GM23338 (cell line): ENCODE measurements at regions not wholly inside any gene's neighbourhood (a gene's known extent, or its start where the extent isn't known, plus 50 kb on each side); places are given as distances from the start of the nearest gene placed in this dataset.

Experiments used
- ATAC-seq: fragments of 200-7000 bp; cut with Tn5 transposase; 3 replicates; pipeline ENCODE4 v1.9.1; 2020
- DNase-seq: peaks from one replicate; pipeline ENCODE4 v3.0.0-alpha.2; 2015; ENCODE audit warnings: low spot score
- H2AFZ ChIP-seq: fragments of 200-600 bp; sonication (generic); 2 replicates; pipeline ENCODE4 v1.8.0; 2016; ENCODE audit warnings: antibody characterized with exemption, mild to moderate bottlenecking, moderate library complexity
- H3F3A ChIP-seq: fragments of 200-600 bp; sonication (generic); replicated peaks from 2 replicates; pipeline ENCODE4 v1.8.0; 2017; ENCODE audit warnings: antibody characterized with exemption, mixed run types, low read depth
- H3K27ac ChIP-seq: fragments of 200-600 bp; sonication (generic); 2 replicates; pipeline ENCODE4 v1.6.1; 2016; ENCODE audit warnings: low read depth
- H3K27me3 ChIP-seq: fragments of 200-600 bp; sonication (generic); 2 replicates; pipeline ENCODE4 v1.8.0; 2016; ENCODE audit warnings: mild to moderate bottlenecking, mixed run types, moderate library complexity; ENCODE audit not compliant: insufficient read depth
- H3K36me3 ChIP-seq: fragments of 200-600 bp; sonication (generic); 2 replicates; pipeline ENCODE4 v1.8.0; 2016; ENCODE audit warnings: mild to moderate bottlenecking; ENCODE audit not compliant: insufficient read depth
- H3K4me1 ChIP-seq: fragments of 200-600 bp; sonication (generic); 2 replicates; pipeline ENCODE4 v1.8.0; 2016; ENCODE audit warnings: mild to moderate bottlenecking, moderate library complexity; ENCODE audit not compliant: insufficient read depth
- H3K4me2 ChIP-seq: fragments of 200-600 bp; sonication (generic); 2 replicates; pipeline ENCODE4 v1.7.1; 2017; ENCODE audit warnings: mixed run types
- H3K4me3 ChIP-seq: fragments of 200-600 bp; sonication (generic); 2 replicates; pipeline ENCODE4 v1.6.1; 2016; ENCODE audit warnings: mixed run types
- H3K79me2 ChIP-seq: fragments of 200-600 bp; sonication (generic); replicated peaks from 2 replicates; pipeline ENCODE4 v1.8.0; 2017; ENCODE audit warnings: mild to moderate bottlenecking; ENCODE audit not compliant: insufficient read depth
- H3K9me2 ChIP-seq: fragments of 200-600 bp; sonication (generic); 2 replicates; pipeline ENCODE4 v1.8.0; 2017; ENCODE audit not compliant: insufficient read depth
- H4K20me1 ChIP-seq: fragments of 200-600 bp; sonication (generic); replicated peaks from 2 replicates; pipeline ENCODE4 v1.8.0; 2017; ENCODE audit warnings: mild to moderate bottlenecking; ENCODE audit not compliant: insufficient read depth
- H3K27ac Mint-ChIP-seq: 2 replicates; pipeline ENCODE4 v1.8.0; 2020; ENCODE audit warnings: inconsistent platforms, mild to moderate bottlenecking, moderate library complexity, mixed read lengths
- H3K27me3 Mint-ChIP-seq: 3 replicates; pipeline ENCODE4 v1.8.0; 2022; ENCODE audit warnings: low read depth, mild to moderate bottlenecking, moderate library complexity, mixed read lengths, inconsistent platforms; ENCODE audit not compliant: insufficient read depth, poor library complexity
- H3K36me3 Mint-ChIP-seq: 3 replicates; pipeline ENCODE4 v1.8.0; 2021; ENCODE audit warnings: low read depth, mild to moderate bottlenecking, inconsistent platforms, moderate library complexity, mixed read lengths
- H3K4me1 Mint-ChIP-seq: 3 replicates; pipeline ENCODE4 v1.8.0; 2020; ENCODE audit warnings: mild to moderate bottlenecking, inconsistent platforms, mixed read lengths
- H3K4me3 Mint-ChIP-seq: 3 replicates; pipeline ENCODE4 v1.8.0; 2021; ENCODE audit warnings: moderate library complexity, mild to moderate bottlenecking, inconsistent platforms, mixed read lengths
- H3K9me3 Mint-ChIP-seq: 3 replicates; pipeline ENCODE4 v1.8.0; 2020; ENCODE audit warnings: moderate library complexity, mild to moderate bottlenecking, inconsistent platforms, mixed read lengths
- CREB1 ChIP-seq: fragments of 250-450 bp; sonication (Bioruptor Pico); IDR thresholded peaks from 2 replicates; pipeline ENCODE4 v1.5.0; 2020; ENCODE audit warnings: low read depth, mild to moderate bottlenecking, moderate library complexity
- CTCF ChIP-seq, 2 experiments: fragments of 200-600 bp in 1 of 2; sonication (generic) in 1 of 2; conservative IDR thresholded peaks; 2 replicates each; pipeline versions ENCODE4 v1.5.1 to v1.6.1; 2016 to 2017; ENCODE audit warnings: antibody characterized with exemption in 2 of 2, low read depth in 2 of 2, mild to moderate bottlenecking in 2 of 2, moderate library complexity in 1 of 2
- EZH2 ChIP-seq: fragments of 200-600 bp; sonication (generic); IDR thresholded peaks from one replicate; pipeline ENCODE4 v1.8.0; 2017; ENCODE audit warnings: antibody characterized with exemption, mild to moderate bottlenecking, low read depth; ENCODE audit not compliant: unreplicated experiment
- EZH2phosphoT487 ChIP-seq: fragments of 200-600 bp; sonication (generic); IDR thresholded peaks from one replicate; pipeline ENCODE4 v1.8.1; 2018; ENCODE audit warnings: antibody characterized with exemption; ENCODE audit not compliant: unreplicated experiment
- JUNB ChIP-seq: IDR thresholded peaks from one replicate; pipeline ENCODE4 v1.6.1; 2016; ENCODE audit warnings: antibody characterized with exemption; ENCODE audit not compliant: unreplicated experiment
- NANOG ChIP-seq: IDR thresholded peaks from 2 replicates; pipeline ENCODE4 v1.6.1; 2016; ENCODE audit warnings: antibody characterized with exemption, borderline replicate concordance
- POLR2AphosphoS5 ChIP-seq: IDR thresholded peaks from 2 replicates; pipeline ENCODE4 v1.6.1; 2016; ENCODE audit warnings: antibody characterized with exemption, low read depth
- REST ChIP-seq: IDR thresholded peaks from one replicate; pipeline ENCODE4 v1.6.1; 2018; ENCODE audit warnings: antibody characterized with exemption; ENCODE audit not compliant: unreplicated experiment
- ZNF114 ChIP-seq: fragments of 250-450 bp; sonication (Bioruptor Pico); IDR thresholded peaks from 2 replicates; pipeline ENCODE4 v1.5.0; 2020; ENCODE audit warnings: mild to moderate bottlenecking, moderate library complexity

- Mint-ChIP-seq H3K27ac (no peak overlapping the region), H3K4me1 (no peaks in the 10 kb centered on the region), H3K4me3 (no peak overlapping the region), H3K9me3 (no peaks in the 10 kb centered on the region), H3K36me3 (no peaks in the 10 kb centered on the region), H3K27me3 (peaks cover 4% of the 10 kb centered on the region)
- Histone ChIP-seq H3K27ac (no peak overlapping the region), H2AFZ (no peak overlapping the region), H3K9me2 (0 out of 2 replicates have a peak, but pooled peaks cover under 1% of the 10 kb centered on the region), H3K36me3 (no peaks in the 10 kb centered on the region), H3K27me3 (no peaks in the 10 kb centered on the region), H3K4me1 (no peaks in the 10 kb centered on the region), H3K79me2 (no peaks in the 10 kb centered on the region), H3K4me2 (no peak overlapping the region), H3K4me3 (no peak overlapping the region), H3F3A (no peaks in the 10 kb centered on the region), H4K20me1 (no peaks in the 10 kb centered on the region)
- no peak for TF ChIP-seq POLR2AphosphoS5
- TF ChIP-seq CREB1 (CRISPR knock-in tag), result no peak
- TF ChIP-seq JUNB, result no peak
- no peak for TF ChIP-seq NANOG
- no peak for TF ChIP-seq EZH2phosphoT487
- no peak for TF ChIP-seq CTCF (conservative IDR thresholded peaks at IDR 0.05; ENCODE audit: low read depth in 2 of 2)
- no peak for TF ChIP-seq EZH2
- DNase-seq (no peak), ATAC-seq (no peak)
These were observed 149.8 kb downstream of the TSN start for GRCh38 chr2:121905201-121905600.

GRCh38 chr2:121906170-121906569 is 150.7 kb downstream of the TSN start:
- peaks cover 4% of the 10 kb centered on the region for H3K27me3 Mint-ChIP-seq
- no peaks in the 10 kb centered on the region for H4K20me1 ChIP-seq

GRCh38 chr2:121907928-121908327 is 152.5 kb downstream of the TSN start:
- Histone ChIP-seq H4K20me1 (no peaks in the 10 kb centered on the region), H3K27ac (no peak overlapping the region), H3K4me1 (no peaks in the 10 kb centered on the region; the same call in 1 of the 2 replicates), H2AFZ (peak overlapping the region; percentile 88), H3K9me2 (0 out of 2 replicates have a peak, but pooled peaks cover 4% of the 10 kb centered on the region), H3K27me3 (no peaks in the 10 kb centered on the region), H3K79me2 (no peaks in the 10 kb centered on the region), H3K4me2 (no peak overlapping the region), H3F3A (no peaks in the 10 kb centered on the region), H3K4me3 (no peak overlapping the region), H3K36me3 (no peaks in the 10 kb centered on the region)
- Mint-ChIP-seq H3K4me1 (no peaks in the 10 kb centered on the region), H3K27ac (no peak overlapping the region), H3K9me3 (no peaks in the 10 kb centered on the region), H3K36me3 (no peaks in the 10 kb centered on the region), H3K4me3 (no peak overlapping the region), H3K27me3 (peaks cover 4% of the 10 kb centered on the region)
- DNase-seq (no peak), ATAC-seq (no peak; the same call in 2 of the 3 replicates)
- no peak for TF ChIP-seq REST

More at GRCh38 chr2:121906170-121906569, 150.7 kb downstream of the TSN start:
- H3K27ac Mint-ChIP-seq, result no peak overlapping the region
- H3K36me3 Mint-ChIP-seq, result no peaks in the 10 kb centered on the region
- Histone ChIP-seq H3K27ac (no peak overlapping the region), H3K4me2 (no peak overlapping the region), H3K36me3 (no peaks in the 10 kb centered on the region), H3K27me3 (no peaks in the 10 kb centered on the region), H3K9me2 (0 out of 2 replicates have a peak, but pooled peaks cover 4% of the 10 kb centered on the region), H3K4me3 (no peak overlapping the region), H3K79me2 (no peaks in the 10 kb centered on the region), H3K4me1 (no peaks in the 10 kb centered on the region; the same call in 1 of the 2 replicates), H3F3A (no peaks in the 10 kb centered on the region), H2AFZ (no peak overlapping the region)
- DNase-seq (no peak), ATAC-seq (no peak)
- H3K9me3 Mint-ChIP-seq, result no peaks in the 10 kb centered on the region
- no peak overlapping the region for H3K4me3 Mint-ChIP-seq
- H3K4me1 Mint-ChIP-seq, result no peaks in the 10 kb centered on the region
- TF ChIP-seq ZNF114 (CRISPR knock-in tag), result no peak
- no peak for TF ChIP-seq JUNB
- TF ChIP-seq POLR2AphosphoS5, result no peak
- TF ChIP-seq EZH2phosphoT487, result no peak
